ENCODE measurements at regions not wholly inside any gene's neighbourhood (a gene's known extent, or its start where the extent isn't known, plus 50 kb on each side); places are given as distances from the start of the nearest gene placed in this dataset.

GRCh38 chr3:66662894-66663293, 162.1 kb upstream of the LRIG1 start:
- DNase-seq (ENCODE audit: missing footprints), result no peak
- ATAC-seq, result no peak
- intact Hi-C loops (cut with DNase I), result loop anchor here (10.0 kb wide), 1 partner anchor 258 kb away; no protein-coding TSS in a partner anchor

- intact Hi-C loops (cut with DNase I), result loop anchor here (10.0 kb wide), 1 partner anchor 260 kb away; no protein-coding TSS in a partner anchor
- ATAC-seq (peak; percentile 59), DNase-seq (ENCODE audit: missing footprints) (no peak)
Observed at GRCh38 chr3:66665021-66665695, 164.3 kb upstream of the LRIG1 start.

GRCh38 chr3:66666362-66666761, 165.5 kb upstream of the LRIG1 start:
- DNase-seq (ENCODE audit: missing footprints) (no peak), ATAC-seq (no peak)
- intact Hi-C loops (cut with DNase I), result loop anchor here (10.0 kb wide), 1 partner anchor 262 kb away; no protein-coding TSS in a partner anchor

- intact Hi-C loops (cut with DNase I), result loop anchor here (10.0 kb wide), 1 partner anchor 262 kb away; no protein-coding TSS in a partner anchor
- DNase-seq (ENCODE audit: missing footprints) (no peak), ATAC-seq (no peak)
Observed at GRCh38 chr3:66667263-66667662, 166.4 kb upstream of the LRIG1 start.

DNA sequence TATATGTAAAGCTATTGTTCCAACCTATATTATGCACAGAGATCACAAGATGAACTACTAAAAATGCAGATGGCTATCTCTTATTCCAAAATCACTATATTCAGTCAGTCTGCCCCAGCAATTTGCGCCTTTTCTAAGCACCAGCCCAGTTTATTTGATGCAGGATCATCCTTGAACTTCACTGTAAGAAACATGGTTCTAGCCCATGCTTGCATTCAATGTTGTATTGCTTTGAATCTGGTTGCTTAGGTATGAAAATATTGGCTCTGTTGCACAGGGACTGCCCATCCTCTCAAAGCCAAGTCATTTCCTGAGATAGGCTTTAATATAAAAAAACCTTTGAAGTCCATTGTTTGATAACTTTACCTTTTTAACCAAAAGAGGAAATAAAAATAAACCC, 170.5 kb upstream of the LRIG1 start:
- DNase-seq (ENCODE audit: missing footprints), result no peak
- no peak for ATAC-seq
- intact Hi-C loops (cut with DNase I), result no loop called here

GRCh38 chr3:66672830-66673229, 172.0 kb upstream of the LRIG1 start:
- DNase-seq (ENCODE audit: missing footprints) (no peak), ATAC-seq (no peak)
- intact Hi-C loops (cut with DNase I), result no loop called here

DNA sequence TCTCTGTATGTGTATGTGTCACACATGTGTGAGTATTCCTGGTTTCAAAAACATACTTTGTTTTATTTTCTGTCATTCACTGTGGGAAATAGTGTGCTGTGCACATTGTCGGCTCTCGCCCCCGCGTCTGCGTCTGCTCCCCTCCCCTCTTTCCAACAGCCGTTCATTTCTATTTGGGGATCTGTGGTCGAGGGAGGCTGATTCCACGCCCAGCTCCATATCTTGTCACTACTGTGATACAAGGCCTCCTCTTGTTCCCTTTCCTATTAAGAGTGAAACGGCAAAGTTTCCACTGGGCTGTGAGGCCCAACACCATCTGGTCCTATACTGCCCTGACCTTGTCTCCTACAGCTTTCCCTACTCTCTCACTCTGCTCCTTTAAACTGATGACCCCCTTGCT, 172.5 kb upstream of the LRIG1 start:
- intact Hi-C loops (cut with DNase I), result no loop called here
- DNase-seq (ENCODE audit: missing footprints), result no peak
- no peak for ATAC-seq

GRCh38 chr3:66675366-66675765, 174.5 kb upstream of the LRIG1 start:
- intact Hi-C loops (cut with DNase I), result no loop called here
- ATAC-seq, result no peak

GRCh38 chr3:66692042-66692765, 191.4 kb upstream of the LRIG1 start:
- DNase-seq (ENCODE audit: missing footprints) (no peak), ATAC-seq (no peak)
- intact Hi-C loops (cut with DNase I), result no loop called here

More at GRCh38 chr3:66675366-66675765, 174.5 kb upstream of the LRIG1 start:
- no peak for DNase-seq (ENCODE audit: missing footprints)

DNA sequence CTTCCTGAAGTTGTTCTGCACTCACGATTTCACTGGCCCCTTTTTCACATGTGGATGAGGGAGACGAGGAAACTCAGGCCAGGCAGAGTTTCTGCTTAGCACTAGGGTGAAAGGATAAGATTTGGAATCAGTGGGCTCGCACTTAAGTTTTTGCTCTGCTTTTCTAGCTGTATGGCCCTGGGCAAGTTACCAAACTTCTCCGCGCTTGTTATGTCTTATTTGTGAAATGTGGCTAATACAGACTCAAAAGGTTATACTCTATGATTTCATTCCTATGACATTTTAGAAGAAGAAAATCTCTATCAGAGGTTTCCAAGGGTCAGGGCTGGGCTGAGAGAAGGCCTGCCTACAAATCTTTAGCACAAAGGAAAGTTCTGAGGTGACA, 191.9 kb upstream of the LRIG1 start:
- intact Hi-C loops (cut with DNase I), result no loop called here
- no peak for ATAC-seq

DNA sequence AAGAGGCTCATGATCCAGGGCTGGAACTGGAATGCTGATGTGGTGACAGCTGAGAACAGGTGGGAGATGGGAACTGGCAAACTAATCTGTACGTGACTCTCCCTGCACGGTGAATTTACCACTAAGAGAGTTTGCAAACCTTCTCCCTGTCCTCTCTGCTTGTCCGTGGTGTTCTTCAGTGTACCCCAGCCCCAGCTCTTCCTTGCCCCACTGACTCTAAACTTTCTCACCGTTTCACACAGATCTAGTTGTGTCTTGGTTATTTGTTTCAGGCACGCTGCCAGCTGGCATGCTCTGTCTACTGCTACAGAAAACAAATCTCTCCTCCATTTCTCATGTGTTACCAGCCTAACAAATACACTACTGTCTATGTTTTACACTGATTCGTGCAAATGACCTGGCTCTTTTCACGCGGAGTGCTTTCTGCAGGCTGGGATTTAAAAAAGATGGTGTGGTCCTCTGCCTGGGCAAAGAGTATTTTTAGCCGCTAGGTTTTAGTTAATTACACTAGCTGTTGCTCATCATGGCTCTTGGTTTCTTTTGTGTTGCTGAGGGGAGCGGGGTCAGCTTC, 192.7 kb upstream of the LRIG1 start:
- peak; percentile 39 for ATAC-seq
- DNase-seq (ENCODE audit: missing footprints), result no peak
- intact Hi-C loops (cut with DNase I), result no loop called here

More for the DNA sequence above, 191.9 kb upstream of the LRIG1 start:
- no peak for DNase-seq (ENCODE audit: missing footprints)

GRCh38 chr3:66702126-66702525, 201.3 kb upstream of the LRIG1 start:
- ATAC-seq (no peak), DNase-seq (ENCODE audit: missing footprints) (no peak)
- intact Hi-C loops (cut with DNase I), result no loop called here

DNA sequence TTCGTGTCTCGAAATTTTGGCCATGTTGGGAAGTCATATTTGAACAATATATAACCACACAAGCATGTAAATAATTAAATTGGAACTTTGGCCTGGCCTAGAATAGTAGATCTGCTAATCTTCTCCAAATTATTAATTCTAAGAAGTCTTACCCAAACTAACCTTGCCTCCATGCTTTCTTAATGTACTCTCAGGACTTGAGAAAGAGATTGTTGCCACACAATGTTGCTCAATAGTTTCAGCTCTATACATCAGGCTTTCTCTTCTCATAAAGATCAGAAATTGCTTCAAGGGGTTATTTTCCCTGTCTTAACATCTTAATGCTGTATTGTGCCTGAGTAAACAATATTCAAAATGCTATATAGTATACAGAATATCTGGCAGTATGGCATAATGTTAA, 202.7 kb upstream of the LRIG1 start:
- DNase-seq (ENCODE audit: missing footprints), result no peak
- ATAC-seq, result no peak
- intact Hi-C loops (cut with DNase I), result no loop called here

DNA sequence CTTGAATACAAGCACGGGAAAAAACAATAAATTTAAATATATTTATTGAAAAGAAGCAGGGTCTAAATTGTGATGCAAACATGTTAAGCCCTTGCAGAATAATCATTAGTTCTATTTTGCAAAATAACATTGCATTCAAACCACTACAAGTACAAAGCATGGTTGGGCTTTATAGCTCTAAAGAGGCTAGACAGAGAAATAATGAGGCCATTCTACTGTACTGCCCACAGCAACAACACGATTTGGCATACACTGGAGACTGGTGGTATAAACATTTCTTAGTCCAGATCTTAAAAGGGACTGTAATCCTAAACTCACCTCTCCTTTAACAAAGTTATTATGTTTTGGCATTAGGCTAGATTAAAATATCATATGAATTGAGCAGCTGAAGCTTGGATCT, 204.3 kb upstream of the LRIG1 start:
- intact Hi-C loops (cut with DNase I), result no loop called here
- no peak for DNase-seq (ENCODE audit: missing footprints)
- no peak for ATAC-seq

- intact Hi-C loops (cut with DNase I), result no loop called here
- DNase-seq (ENCODE audit: missing footprints), result no peak
- no peak for ATAC-seq
Observed at GRCh38 chr3:66706890-66707289, 206.1 kb upstream of the LRIG1 start.

DNA sequence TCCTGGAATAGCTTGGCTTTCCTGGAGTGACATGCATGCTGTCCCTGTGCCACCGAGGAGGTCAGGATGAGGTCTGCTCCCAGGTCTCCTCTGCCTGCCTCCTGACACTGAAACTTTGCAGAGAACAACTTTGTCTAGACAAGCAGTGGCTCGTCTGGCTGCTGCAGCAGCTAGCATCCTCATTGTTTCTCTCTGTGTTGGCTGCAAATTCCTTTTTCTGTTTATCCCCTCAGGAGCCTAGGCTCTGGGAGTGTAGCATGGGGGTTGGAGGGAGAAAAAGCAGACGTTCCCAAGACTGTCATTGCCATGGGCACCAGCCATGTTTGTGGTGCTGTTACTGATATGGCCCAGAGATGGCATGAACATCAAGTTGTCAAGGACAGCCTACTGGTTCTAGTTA, 208.7 kb upstream of the LRIG1 start:
- ATAC-seq (no peak), DNase-seq (ENCODE audit: missing footprints) (no peak)
- intact Hi-C loops (cut with DNase I), result no loop called here

GRCh38 chr3:66712210-66712609, 211.4 kb upstream of the LRIG1 start:
- intact Hi-C loops (cut with DNase I), result no loop called here
- ATAC-seq (no peak), DNase-seq (ENCODE audit: missing footprints) (no peak)

DNA sequence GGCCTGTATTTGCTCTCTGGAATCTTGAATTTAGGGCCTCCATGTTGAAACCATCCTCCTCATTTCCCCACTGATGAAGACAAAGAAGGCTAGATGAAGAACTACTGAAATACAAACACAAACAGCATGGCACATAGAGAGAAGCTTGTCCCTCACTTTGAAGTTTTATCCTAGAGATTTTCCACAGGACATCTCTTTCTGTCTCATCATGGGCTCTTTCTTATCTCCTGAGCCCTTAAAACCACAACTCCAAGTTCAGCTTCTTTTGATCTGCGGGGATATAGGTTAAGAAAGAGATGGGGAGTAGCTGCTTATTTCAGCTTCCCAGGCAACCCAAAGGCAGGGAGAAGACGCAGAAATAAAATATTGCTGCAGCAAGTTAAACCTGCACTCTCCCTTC, 213.1 kb upstream of the LRIG1 start:
- DNase-seq (ENCODE audit: missing footprints), result no peak
- intact Hi-C loops (cut with DNase I), result no loop called here
- no peak for ATAC-seq

DNA sequence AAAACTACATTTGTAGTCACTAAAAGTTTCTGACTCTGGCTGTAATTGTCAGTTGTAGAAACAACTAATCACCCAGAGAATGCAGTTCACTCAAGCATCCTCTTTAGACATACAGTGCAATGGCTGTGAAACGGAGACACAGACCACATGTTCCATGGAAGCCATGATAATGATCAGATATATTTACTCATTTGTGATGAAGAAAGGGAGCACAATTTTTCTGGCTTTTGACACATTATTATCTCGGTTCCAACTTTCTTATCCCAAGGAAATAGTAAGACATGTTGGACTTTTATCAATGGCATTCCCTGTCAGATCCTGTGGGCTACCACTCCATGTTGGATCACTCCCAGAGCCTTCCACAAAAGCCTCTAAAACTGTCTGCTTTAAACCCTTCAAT, 215.0 kb upstream of the LRIG1 start:
- ATAC-seq, result no peak
- intact Hi-C loops (cut with DNase I), result no loop called here
- no peak for DNase-seq (ENCODE audit: missing footprints)

DNA sequence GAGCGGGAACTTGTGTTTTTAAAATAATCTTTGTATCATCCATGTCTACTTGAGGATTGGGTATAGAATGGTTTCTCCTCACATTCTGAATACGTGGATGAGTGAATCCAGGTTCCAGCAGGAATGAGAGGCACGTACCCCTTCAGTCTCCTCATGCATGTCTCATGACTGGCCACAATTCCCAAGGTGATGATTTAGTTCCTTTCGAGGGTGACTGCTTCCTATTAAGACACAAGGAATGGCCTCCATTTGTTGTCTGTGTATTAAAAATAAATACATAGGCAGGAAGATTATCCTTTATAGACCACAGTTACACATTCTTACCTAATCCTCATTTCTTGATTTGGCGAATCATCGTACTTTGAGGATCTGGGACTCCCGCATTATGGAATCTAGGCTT, 217.0 kb upstream of the LRIG1 start:
- DNase-seq (ENCODE audit: missing footprints) (no peak), ATAC-seq (no peak)
- intact Hi-C loops (cut with DNase I), result no loop called here

All from Right ventricle myocardium inferior (tissue), 1 donor.